Stimulated activated CD8-positive, alpha-beta memory T cell treated with anti-CD3 and anti-CD28 coated beads, Interleukin-2, amount 100 ng/mL, for 1 hour (primary cell): ENCODE measurements at regions not wholly inside any gene's neighbourhood (a gene's known extent, or its start where the extent isn't known, plus 50 kb on each side); places are given as distances from the start of the nearest gene placed in this dataset.

Source experiments
- DNase-seq, 2 donors: peaks; one replicate each; pipeline ENCODE4 v3.0.0-alpha.2; 2020; ENCODE audit warnings: low read depth in 2 of 2

DNA sequence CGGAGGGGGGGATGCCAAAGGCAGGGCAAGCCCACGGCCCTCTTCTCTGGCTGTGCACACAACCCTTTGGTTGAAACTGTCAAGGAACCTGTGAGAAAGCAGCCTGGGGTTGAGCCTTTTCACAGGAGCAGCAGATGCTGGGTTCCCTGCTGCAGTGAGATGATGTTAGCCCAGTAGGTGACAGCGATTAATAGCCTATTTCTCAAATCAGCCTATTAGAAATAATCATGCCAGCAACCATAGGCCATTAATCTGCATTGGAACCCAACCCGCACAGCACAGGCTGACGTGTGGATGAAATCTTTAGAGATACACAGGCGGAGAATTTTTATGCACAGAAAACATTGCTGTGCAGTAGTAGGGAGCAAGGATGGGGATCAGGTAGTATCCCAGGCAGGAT is 637.5 kb downstream of the AJAP1 start:
- no peak for DNase-seq

DNA sequence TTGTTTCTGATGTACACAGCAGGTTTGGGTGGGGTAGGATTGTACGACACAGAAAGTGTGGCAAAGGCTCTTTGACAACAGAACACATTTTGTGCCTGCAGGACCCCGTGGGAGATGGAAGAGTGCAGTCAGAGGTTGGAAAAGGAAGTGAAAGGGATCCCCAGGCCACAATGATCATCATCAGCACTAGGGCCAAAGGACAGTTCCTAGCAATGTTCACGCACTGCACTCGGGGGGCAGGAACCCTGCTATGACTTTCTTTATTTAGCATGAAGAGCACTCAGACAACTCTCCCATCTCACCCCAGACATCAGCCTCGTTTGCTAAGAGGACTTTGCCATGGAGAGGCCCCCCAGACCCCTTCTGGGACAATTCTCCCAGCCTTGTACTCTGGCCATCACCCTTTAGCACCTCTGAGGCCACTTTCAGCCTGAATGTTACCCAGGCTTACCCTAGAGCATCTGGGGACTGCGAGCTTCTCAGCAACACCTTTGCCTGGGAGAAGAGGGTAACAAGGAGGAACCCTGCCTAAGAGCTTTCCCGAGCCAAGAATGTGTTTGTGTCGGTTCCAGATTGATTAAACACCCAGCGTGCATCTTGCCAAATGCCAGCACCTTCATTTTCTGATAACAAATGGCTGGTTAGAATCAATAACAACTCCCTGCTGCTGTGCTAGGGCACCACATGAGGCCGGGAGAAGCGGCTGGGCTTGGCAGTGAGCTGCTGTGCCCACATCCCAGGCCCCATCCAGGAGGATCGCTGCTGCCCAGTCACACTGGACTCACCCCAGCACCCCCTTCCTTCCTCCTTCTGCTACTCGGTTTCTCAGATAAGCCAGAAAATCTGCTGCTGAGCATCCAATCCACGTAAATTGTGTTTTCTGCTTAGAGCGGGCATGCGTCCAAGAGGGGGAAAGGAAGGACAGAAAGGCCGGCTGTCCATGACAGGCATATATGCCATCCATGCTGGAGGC is 633.1 kb downstream of the AJAP1 start:
- no peak for DNase-seq

DNA sequence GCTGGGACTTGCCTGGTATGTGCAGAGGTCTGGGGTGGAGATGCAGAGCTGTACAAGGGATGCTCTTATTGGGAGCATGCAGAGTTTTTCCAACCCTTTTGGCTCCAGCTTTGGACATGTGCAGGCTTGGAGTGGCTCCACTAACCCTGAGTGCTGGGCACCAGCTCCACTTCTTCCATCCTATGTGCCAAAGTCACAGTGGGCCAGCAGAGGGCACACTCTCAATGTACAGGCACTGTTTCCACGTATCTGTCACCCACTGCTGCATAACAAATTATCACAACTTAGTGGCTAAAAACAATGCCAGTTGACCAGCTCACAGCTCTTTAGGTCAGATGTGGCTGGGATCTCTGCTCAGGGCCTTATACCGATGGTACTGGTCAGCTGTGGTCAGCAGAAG is 631.8 kb downstream of the AJAP1 start:
- peak in 1 of 2 donors; percentile 10 for DNase-seq

DNA sequence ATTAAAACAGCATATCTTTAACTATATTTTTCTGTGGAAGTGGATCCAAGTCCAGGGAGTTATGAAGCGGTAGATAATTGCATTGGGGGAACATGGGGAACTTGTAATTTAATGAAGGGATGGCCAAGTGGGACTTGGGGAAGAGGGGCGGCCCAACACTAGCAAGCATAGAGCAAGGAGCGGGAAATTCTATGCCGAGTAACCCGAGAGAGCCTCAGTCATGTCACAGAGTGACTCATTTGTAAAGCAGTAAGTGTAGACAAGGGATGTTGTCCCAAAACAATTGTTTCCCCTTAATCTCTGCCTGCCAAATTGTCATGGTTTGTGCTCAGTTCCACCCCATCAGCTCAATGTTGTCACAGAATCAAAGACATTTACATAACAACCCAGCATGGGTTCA is 620.1 kb downstream of the AJAP1 start:
- no peak for DNase-seq

DNA sequence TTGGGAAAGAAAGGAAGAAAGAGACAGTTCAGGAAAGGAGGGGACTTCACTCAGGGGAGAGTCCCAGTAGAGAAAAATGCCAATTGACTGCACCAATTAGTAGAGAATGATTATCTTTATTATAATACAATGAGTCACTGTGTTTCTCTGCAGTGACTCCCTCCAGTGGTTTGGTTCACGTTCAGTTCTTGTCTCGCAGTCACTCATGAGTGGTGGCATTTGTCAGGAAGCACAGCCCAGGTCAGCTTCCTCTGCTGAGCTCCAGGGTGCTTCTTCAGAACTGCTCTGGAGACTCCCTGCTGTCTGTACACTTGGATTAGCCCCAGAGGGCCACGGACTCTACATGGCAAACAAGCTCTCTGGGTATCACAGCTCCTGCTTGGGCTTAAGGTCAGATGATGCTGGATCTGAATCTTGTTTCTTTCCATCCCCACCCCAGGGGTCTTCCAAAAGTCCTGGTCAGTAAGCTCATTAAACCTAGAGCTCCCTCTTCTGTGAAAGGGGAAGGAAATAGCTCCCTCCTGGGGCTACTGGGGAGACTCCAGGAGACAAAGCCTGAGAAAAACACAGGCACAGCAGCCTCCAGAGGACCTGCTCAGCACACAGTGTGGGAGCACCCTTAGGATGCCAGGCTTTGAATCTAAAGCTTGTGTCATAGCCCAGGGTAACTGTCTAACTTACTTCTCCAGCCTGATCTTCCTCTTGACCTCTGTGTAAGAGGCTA is 619.0 kb downstream of the AJAP1 start:
- no peak for DNase-seq

DNA sequence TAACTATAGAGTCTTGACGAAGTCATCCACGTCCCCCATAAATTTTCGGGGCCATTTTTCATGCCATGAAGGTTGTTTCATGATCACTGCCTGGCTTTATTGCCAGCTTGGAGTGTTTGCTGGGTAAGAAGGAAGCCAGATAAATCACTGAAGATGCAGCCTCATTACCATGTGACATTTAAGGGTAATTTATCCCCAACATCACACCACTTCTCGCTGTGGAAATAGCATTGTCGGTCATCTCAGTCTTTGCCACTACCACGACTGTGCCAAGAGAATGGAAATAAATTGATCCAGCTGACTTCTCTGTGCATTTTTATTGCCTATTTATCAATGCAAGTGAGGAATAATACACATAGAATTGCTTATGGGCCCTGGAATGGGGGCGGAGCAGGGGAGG is 617.9 kb downstream of the AJAP1 start:
- DNase-seq, result no peak

DNA sequence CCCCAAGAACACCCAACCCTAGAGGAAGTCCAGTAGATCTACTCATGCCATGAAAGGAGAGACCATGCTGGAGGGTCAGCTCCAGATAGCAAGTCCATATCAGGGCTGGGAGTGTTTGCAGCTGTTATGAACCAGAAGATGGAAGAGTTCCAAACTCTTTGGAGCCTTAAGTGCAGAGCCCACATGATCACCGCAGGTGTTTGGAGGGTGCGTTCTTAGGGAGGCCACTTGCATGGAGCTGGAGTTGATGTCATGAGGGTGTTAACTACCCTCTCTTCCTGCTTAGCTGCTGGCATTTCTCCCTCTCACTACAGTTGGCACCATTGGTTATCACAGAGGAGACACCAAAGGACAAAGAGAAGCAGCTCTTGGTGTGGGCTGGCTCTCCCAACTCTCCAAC is 616.9 kb downstream of the AJAP1 start:
- DNase-seq, result no peak

DNA sequence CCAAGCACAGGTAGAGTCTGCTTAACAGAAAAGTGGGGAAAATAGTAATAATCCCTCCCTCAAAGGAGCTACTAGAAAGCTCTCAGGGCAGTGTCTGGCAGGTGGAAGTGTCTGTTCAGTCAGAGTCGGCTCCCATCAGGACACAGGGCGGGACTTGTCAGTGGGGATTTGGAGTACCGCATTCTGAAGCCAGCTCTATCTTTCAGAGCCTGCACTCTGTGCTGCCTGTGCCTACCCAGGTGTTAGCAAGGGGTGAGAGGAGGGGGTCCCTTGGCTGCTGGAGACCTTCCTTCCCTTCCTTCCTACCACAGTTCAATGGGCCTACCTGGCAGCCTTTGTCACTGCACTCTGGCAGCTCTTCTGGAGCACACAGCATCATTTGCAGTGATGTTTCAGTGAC is 615.5 kb downstream of the AJAP1 start:
- DNase-seq, result no peak

DNA sequence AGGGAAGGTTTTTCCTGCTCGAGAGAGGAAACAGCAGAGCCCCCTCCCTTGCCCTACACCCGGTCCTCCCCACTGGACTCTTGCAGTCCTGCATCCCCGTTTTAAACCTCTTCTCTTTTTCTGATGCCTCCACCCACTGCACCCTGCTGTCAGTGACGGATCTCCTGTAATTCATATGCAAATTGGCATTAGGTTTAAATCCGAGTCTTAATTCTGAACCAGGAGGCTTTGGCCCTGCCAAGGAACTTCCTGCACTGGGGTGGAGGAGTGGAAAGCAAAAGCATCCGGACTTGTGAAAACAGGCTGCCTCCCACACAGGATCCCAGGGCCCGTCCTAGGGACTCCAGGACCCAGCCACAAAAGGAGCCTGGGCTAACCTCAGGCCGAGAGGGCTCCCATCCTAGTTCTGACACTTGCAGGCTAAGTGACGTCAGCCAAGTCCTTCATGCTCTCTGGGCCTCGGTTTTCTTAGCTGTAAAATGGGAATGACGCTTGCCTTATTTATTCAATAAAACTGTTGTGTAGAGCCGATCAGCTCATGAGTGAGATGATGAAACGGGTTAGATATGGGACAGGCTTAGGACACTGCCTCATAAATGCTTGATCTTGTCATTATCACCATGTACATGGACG is 613.3 kb downstream of the AJAP1 start:
- no peak for DNase-seq

DNA sequence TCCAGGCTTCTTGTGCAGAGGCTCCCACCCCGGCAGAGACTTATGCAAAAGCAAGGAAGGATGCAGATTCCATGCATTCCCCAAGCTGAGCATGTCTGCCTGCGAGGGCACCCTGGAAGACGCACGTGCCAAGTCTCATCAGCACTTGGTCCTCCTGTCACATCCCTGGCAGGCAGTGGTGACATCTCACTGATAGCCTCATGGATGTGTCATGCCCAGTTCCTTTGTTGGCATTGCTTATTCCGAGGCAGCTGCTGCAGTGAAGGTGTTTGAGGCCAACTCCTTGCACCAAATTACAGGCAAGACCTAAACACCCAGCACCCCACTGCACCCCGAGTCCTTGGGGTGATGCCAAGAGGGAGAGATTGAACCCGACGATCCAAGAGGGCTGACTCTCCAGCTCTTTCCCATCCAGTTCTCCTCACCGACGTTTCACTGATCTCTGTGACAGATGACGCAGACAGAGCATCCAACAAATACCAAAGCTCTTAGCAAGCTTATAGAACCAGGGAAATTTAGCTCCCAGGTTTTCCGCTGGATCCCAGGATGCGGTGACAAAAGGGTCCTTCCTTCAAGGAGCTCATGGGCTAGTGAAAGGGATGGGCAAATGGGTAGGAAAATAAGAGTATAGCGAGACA is 611.1 kb downstream of the AJAP1 start:
- no peak for DNase-seq

DNA sequence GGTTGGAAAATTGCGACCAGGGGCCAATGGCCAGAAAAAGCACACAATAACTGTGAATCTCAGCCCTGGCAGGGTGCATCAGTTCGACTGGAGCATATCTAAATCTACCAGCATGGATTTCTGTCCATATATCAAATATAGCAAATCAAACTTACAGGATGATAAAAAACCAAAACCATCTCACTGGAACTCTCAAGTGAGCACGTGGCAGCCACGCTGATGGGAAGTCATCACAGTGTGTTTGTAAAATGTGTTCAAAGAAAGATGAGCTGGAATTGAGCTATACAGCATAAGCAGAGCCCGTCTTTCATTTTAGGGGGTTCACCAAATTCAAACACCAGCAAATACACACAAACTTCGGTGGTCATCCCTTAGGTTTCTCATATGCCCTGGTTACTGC is 610.1 kb downstream of the AJAP1 start:
- no peak for DNase-seq

DNA sequence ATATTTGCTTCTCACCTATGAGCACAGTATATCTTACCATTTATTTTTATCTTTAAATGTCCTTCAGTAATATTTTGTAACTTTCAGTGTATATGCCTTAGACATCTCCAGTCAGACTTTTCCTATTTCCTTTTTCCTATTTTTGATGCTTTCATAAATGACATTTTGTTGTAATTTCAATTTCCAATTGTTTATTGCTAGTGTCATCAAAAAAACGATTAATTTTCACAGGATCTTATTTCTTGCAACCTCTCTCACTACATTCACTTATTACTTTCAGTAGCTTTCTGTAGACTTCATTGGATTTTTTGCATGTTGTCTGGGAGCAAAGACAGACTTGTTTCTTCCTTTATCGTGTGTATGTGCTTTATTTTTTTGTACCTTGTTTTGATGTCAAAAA is 602.4 kb downstream of the AJAP1 start:
- no peak for DNase-seq

DNA sequence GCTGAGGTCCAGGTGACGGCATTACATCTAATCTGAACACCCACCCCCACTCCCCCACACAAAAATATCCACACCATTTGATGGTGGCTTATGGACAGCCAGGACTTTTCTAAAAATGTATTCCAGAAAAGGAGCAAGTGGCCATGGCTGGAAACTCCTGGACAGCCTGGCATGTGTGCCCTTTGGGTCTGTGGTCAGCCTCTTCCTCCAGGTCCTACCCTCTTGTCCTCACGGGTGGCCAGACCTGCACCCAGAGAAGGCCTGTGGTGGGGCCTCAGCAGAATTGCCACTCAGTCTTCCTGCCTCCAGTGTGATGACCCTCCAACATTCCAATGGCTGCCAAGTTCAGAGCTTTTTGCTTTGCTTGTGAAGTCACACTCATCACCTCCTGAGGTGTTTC is 600.6 kb downstream of the AJAP1 start:
- no peak for DNase-seq

DNA sequence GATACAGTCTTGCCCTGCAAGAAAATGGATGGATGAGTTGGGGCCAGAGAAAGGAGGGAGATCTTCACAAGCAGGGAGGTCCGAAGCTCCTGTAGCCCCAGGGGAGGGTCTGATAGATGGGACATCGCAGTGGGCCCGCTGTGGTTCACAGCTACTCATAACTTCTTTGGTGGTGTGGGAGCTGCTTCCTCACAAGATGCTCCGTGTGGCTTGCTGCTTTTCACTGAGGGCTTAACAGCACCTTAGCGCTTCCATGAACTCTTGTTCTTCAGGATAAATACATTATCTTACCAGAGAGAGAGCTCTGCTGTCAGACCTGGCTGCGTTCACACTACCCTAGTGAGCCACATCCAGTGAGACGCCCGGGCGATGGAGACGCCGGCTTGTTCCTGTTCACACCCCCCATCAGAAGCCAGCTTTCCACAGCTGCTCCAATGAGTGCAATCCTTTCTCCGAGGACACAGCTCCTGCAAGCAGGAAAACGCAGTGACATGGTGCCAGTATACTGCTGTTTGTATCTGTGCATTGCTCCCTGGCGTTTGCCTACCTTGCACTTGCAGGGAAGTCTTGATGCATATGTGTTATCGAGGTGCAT is 599.8 kb downstream of the AJAP1 start:
- no peak for DNase-seq

DNA sequence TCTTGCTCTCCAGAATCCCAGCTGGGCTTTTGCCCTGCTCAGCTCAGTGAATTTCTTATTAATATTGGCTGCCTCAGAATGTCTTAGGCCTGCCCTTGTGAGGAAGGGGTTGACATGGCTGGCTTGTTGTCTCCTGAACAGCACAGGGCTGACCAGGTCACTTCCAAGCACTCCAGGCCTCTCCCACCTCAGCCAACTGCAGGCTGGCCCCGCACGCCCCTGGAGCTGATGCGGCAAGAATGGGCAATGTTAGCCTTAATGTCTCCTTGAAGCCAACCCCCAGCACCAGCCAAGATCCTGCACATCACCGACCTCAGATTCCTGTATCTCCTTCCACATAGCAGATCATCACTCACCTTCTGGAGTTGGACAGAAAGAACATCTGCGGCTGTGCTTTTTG is 598.6 kb downstream of the AJAP1 start:
- DNase-seq, result no peak

DNA sequence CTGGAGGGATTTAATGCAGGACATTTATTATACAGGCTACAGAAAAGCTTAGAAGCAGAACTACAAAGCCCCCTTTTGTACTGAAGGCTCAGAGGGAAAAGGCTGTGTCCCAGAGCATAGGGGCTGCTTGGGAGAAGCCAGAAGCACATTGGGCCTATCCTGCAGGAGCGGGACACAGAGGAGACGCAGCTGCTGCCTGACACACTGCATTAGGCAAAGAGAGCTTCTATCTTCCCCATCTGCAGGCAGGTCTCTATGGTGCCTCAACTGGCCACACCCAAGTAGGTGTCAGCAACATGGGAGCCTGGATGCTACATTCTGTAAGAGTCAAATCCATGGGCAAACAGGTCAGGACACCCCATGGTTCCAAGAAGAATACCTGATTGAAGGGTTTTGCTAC is 595.9 kb downstream of the AJAP1 start:
- DNase-seq, result no peak

DNA sequence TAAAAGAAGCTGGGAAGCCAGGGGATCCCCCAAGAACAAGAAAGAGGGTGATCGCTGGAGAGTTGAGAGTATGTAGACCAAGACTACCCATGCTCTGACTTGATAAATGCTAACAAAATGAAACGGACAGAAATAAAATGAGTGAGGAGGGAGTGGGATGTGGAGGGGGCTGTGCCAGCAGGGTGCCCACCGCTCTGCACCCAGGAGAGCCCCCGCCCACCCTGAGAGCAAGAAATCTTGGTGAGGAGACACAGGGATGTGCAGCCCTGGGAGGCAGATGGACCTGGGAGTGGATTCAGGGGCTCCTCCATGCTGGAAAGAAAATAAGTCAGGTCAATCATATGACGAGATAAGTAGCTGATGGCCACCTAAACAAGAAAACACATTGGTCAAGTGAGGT is 590.9 kb downstream of the AJAP1 start:
- DNase-seq, result no peak

DNA sequence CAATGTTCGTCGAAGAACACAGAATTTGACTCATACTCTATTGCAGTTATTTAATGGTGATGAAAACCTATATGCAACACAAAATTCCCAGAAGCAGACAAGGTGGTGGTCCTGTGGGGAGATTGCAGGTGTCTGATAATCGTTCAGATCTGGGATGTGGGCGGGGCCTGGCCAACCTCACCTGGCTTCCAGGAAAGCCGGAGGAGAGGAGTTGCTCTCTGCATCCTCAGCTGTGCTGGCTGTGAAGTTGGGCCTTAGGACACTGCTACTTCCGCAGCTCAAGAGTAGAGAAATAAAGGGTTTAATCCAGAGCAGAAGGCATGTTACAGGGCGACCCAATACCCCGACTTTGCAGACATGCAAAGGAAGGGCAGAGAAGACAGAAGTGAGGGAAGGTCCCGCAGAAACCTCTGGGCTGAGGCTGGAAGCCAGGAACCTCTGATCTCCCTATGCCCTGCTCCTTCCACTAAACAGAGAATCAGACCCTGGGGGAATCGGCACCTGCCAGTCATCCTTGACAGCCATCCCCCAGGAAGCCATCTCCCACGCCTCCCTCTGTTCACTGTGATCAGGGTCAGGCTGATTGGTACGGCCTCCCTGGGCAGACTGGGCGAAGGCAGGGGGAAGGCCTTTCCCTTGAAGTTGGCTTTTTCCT is 590.3 kb downstream of the AJAP1 start:
- DNase-seq, result no peak

DNA sequence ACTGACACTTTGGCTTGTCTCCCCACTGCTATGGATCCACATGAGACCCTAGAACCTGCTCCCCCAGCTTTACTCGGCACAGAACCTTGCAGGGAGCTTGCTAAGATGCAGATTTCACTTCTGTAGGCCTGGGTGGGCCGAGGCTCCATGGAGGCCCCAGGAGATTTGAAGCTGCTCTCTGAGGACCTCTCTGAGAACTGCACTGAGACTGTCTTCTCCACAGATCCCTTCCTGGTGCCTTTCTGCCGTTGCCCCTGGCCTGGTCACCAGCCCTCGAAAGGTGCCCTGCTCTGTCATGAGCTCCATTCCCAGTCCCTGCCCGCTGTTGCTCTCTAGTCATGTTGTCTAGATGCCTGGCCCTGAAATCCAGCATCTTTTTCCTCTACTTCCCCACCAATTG is 588.4 kb downstream of the AJAP1 start:
- DNase-seq, result no peak

DNA sequence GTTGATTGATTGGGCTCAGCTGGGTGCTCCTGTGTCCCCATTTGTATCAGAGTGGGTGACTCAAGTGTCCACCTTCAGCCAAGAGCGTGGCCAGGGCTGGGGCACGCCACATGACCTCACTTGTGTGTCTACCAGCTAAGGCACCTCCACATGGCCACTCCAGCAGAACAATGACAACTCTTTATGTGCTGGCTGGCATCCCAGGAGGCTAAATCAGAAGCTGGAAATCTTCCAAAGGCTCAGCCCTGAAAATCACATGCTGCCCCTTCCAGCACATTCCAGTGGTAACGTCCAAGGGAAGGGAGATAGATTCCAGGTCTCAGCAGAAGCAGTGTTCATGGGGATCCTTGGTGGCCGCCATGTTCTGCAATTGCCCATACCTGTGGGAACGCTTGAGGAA is 585.5 kb downstream of the AJAP1 start:
- DNase-seq, result no peak
